ENCODE measurements at regions not wholly inside any gene's neighbourhood (a gene's known extent, or its start where the extent isn't known, plus 50 kb on each side); places are given as distances from the start of the nearest gene placed in this dataset.

- H3K9me3 ChIP-seq (ENCODE audit: control insufficient read depth, low read length) = no peaks in the 10 kb centered on the region
- DNase-seq = no peak
Observed at GRCh38 chr2:173754165-173754564, 211.0 kb downstream of the SP3 start.

GRCh38 chr2:173754837-173755236, 210.3 kb downstream of the SP3 start:
- Histone ChIP-seq H3K9me3 (ENCODE audit: control insufficient read depth, low read length) (no peaks in the 10 kb centered on the region), H3K27me3 (replicated peaks; ENCODE audit: control insufficient read depth, insufficient read depth, low read length, poor library complexity, severe bottlenecking) (no peaks in the 10 kb centered on the region), H3K4me1 (ENCODE audit: control insufficient read depth, insufficient read depth, low read length, poor library complexity, severe bottlenecking) (no peaks in the 10 kb centered on the region), H3K4me3 (ENCODE audit: insufficient read depth, low read depth, low read length, poor library complexity, severe bottlenecking) (no peak overlapping the region), H3K27ac (ENCODE audit: insufficient read depth, low read length, poor library complexity, severe bottlenecking) (no peak overlapping the region), H3K36me3 (ENCODE audit: control insufficient read depth, insufficient read depth, low read length) (no peaks in the 10 kb centered on the region)
- DNase-seq = no peak

More at GRCh38 chr2:173754165-173754564, 211.0 kb downstream of the SP3 start:
- Histone ChIP-seq H3K36me3 (ENCODE audit: control insufficient read depth, insufficient read depth, low read length) (no peaks in the 10 kb centered on the region), H3K27ac (ENCODE audit: insufficient read depth, low read length, poor library complexity, severe bottlenecking) (no peak overlapping the region), H3K27me3 (replicated peaks; ENCODE audit: control insufficient read depth, insufficient read depth, low read length, poor library complexity, severe bottlenecking) (no peaks in the 10 kb centered on the region), H3K4me1 (ENCODE audit: control insufficient read depth, insufficient read depth, low read length, poor library complexity, severe bottlenecking) (no peaks in the 10 kb centered on the region), H3K4me3 (ENCODE audit: insufficient read depth, low read depth, low read length, poor library complexity, severe bottlenecking) (no peak overlapping the region)

GRCh38 chr2:173755798-173756197, 209.4 kb downstream of the SP3 start:
- DNase-seq = no peak

GRCh38 chr2:173759959-173760358, 205.2 kb downstream of the SP3 start:
- no peaks in the 10 kb centered on the region for H3K9me3 ChIP-seq (ENCODE audit: control insufficient read depth, low read length)

More at GRCh38 chr2:173755798-173756197, 209.4 kb downstream of the SP3 start:
- H3K27me3 ChIP-seq (replicated peaks; ENCODE audit: control insufficient read depth, insufficient read depth, low read length, poor library complexity, severe bottlenecking) = no peaks in the 10 kb centered on the region
- no peak overlapping the region for H3K27ac ChIP-seq (ENCODE audit: insufficient read depth, low read length, poor library complexity, severe bottlenecking)
- no peak overlapping the region for H3K4me3 ChIP-seq (ENCODE audit: insufficient read depth, low read depth, low read length, poor library complexity, severe bottlenecking)
- H3K4me1 ChIP-seq (ENCODE audit: control insufficient read depth, insufficient read depth, low read length, poor library complexity, severe bottlenecking) = no peaks in the 10 kb centered on the region
- no peaks in the 10 kb centered on the region for H3K9me3 ChIP-seq (ENCODE audit: control insufficient read depth, low read length)
- H3K36me3 ChIP-seq (ENCODE audit: control insufficient read depth, insufficient read depth, low read length) = no peaks in the 10 kb centered on the region

GRCh38 chr2:173760553-173760952, 204.6 kb downstream of the SP3 start:
- Histone ChIP-seq H3K4me3 (ENCODE audit: insufficient read depth, low read depth, low read length, poor library complexity, severe bottlenecking) (no peak overlapping the region), H3K36me3 (ENCODE audit: control insufficient read depth, insufficient read depth, low read length) (no peaks in the 10 kb centered on the region), H3K9me3 (ENCODE audit: control insufficient read depth, low read length) (no peaks in the 10 kb centered on the region), H3K4me1 (ENCODE audit: control insufficient read depth, insufficient read depth, low read length, poor library complexity, severe bottlenecking) (no peaks in the 10 kb centered on the region), H3K27ac (ENCODE audit: insufficient read depth, low read length, poor library complexity, severe bottlenecking) (no peak overlapping the region), H3K27me3 (replicated peaks; ENCODE audit: control insufficient read depth, insufficient read depth, low read length, poor library complexity, severe bottlenecking) (no peaks in the 10 kb centered on the region)
- DNase-seq = no peak

More at GRCh38 chr2:173759959-173760358, 205.2 kb downstream of the SP3 start:
- no peak for DNase-seq
- no peaks in the 10 kb centered on the region for H3K27me3 ChIP-seq (replicated peaks; ENCODE audit: control insufficient read depth, insufficient read depth, low read length, poor library complexity, severe bottlenecking)
- no peaks in the 10 kb centered on the region for H3K4me1 ChIP-seq (ENCODE audit: control insufficient read depth, insufficient read depth, low read length, poor library complexity, severe bottlenecking)
- no peak overlapping the region for H3K27ac ChIP-seq (ENCODE audit: insufficient read depth, low read length, poor library complexity, severe bottlenecking)
- H3K4me3 ChIP-seq (ENCODE audit: insufficient read depth, low read depth, low read length, poor library complexity, severe bottlenecking) = no peak overlapping the region
- no peaks in the 10 kb centered on the region for H3K36me3 ChIP-seq (ENCODE audit: control insufficient read depth, insufficient read depth, low read length)

GRCh38 chr2:173761603-173762119, 203.5 kb downstream of the SP3 start:
- Histone ChIP-seq H3K4me3 (ENCODE audit: insufficient read depth, low read depth, low read length, poor library complexity, severe bottlenecking) (no peak overlapping the region), H3K4me1 (ENCODE audit: control insufficient read depth, insufficient read depth, low read length, poor library complexity, severe bottlenecking) (no peaks in the 10 kb centered on the region), H3K27me3 (replicated peaks; ENCODE audit: control insufficient read depth, insufficient read depth, low read length, poor library complexity, severe bottlenecking) (no peaks in the 10 kb centered on the region), H3K36me3 (ENCODE audit: control insufficient read depth, insufficient read depth, low read length) (no peaks in the 10 kb centered on the region), H3K27ac (ENCODE audit: insufficient read depth, low read length, poor library complexity, severe bottlenecking) (no peak overlapping the region), H3K9me3 (ENCODE audit: control insufficient read depth, low read length) (no peaks in the 10 kb centered on the region)
- no peak for DNase-seq

GRCh38 chr2:173762221-173762620, 203.0 kb downstream of the SP3 start:
- no peak for DNase-seq
- H3K4me1 ChIP-seq (ENCODE audit: control insufficient read depth, insufficient read depth, low read length, poor library complexity, severe bottlenecking) = no peaks in the 10 kb centered on the region
- H3K36me3 ChIP-seq (ENCODE audit: control insufficient read depth, insufficient read depth, low read length) = no peaks in the 10 kb centered on the region
- H3K27me3 ChIP-seq (replicated peaks; ENCODE audit: control insufficient read depth, insufficient read depth, low read length, poor library complexity, severe bottlenecking) = no peaks in the 10 kb centered on the region
- no peak overlapping the region for H3K4me3 ChIP-seq (ENCODE audit: insufficient read depth, low read depth, low read length, poor library complexity, severe bottlenecking)
- H3K9me3 ChIP-seq (ENCODE audit: control insufficient read depth, low read length) = no peaks in the 10 kb centered on the region
- H3K27ac ChIP-seq (ENCODE audit: insufficient read depth, low read length, poor library complexity, severe bottlenecking) = no peak overlapping the region

DNA sequence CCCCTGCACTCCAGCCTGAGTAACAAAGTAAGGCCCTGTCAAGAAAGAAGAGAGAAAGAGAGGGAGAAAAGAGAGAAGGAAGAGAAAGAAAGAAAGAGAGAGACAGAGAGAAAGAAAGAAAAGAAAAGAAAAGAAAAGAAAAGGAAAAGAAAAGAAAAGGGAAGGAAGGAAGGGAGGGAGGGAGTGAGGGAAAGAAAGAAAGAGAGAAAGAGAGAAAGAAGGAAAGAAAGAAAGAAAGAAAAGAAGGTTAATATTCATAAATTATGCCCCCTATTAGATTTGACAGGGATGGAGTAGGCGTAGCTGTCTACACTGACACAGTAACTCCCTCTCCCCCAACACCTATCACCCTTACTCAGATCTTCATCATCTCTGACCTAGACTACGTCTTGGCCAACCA, 202.3 kb downstream of the SP3 start:
- no peaks in the 10 kb centered on the region for H3K9me3 ChIP-seq (ENCODE audit: control insufficient read depth, low read length)
- H3K4me3 ChIP-seq (ENCODE audit: insufficient read depth, low read depth, low read length, poor library complexity, severe bottlenecking) = no peak overlapping the region
- H3K4me1 ChIP-seq (ENCODE audit: control insufficient read depth, insufficient read depth, low read length, poor library complexity, severe bottlenecking) = no peaks in the 10 kb centered on the region
- H3K27ac ChIP-seq (ENCODE audit: insufficient read depth, low read length, poor library complexity, severe bottlenecking) = no peak overlapping the region
- no peaks in the 10 kb centered on the region for H3K36me3 ChIP-seq (ENCODE audit: control insufficient read depth, insufficient read depth, low read length)
- no peaks in the 10 kb centered on the region for H3K27me3 ChIP-seq (replicated peaks; ENCODE audit: control insufficient read depth, insufficient read depth, low read length, poor library complexity, severe bottlenecking)
- no peak for DNase-seq

GRCh38 chr2:173763641-173764040, 201.5 kb downstream of the SP3 start:
- H3K9me3 ChIP-seq (ENCODE audit: control insufficient read depth, low read length) = no peaks in the 10 kb centered on the region
- DNase-seq = no peak
- no peak overlapping the region for H3K4me3 ChIP-seq (ENCODE audit: insufficient read depth, low read depth, low read length, poor library complexity, severe bottlenecking)
- H3K36me3 ChIP-seq (ENCODE audit: control insufficient read depth, insufficient read depth, low read length) = no peaks in the 10 kb centered on the region
- H3K4me1 ChIP-seq (ENCODE audit: control insufficient read depth, insufficient read depth, low read length, poor library complexity, severe bottlenecking) = no peaks in the 10 kb centered on the region
- no peak overlapping the region for H3K27ac ChIP-seq (ENCODE audit: insufficient read depth, low read length, poor library complexity, severe bottlenecking)
- H3K27me3 ChIP-seq (replicated peaks; ENCODE audit: control insufficient read depth, insufficient read depth, low read length, poor library complexity, severe bottlenecking) = no peaks in the 10 kb centered on the region

GRCh38 chr2:173764094-173764493, 201.1 kb downstream of the SP3 start:
- no peaks in the 10 kb centered on the region for H3K36me3 ChIP-seq (ENCODE audit: control insufficient read depth, insufficient read depth, low read length)
- no peaks in the 10 kb centered on the region for H3K27me3 ChIP-seq (replicated peaks; ENCODE audit: control insufficient read depth, insufficient read depth, low read length, poor library complexity, severe bottlenecking)
- H3K27ac ChIP-seq (ENCODE audit: insufficient read depth, low read length, poor library complexity, severe bottlenecking) = no peak overlapping the region
- no peak for DNase-seq
- H3K9me3 ChIP-seq (ENCODE audit: control insufficient read depth, low read length) = no peaks in the 10 kb centered on the region
- no peak overlapping the region for H3K4me3 ChIP-seq (ENCODE audit: insufficient read depth, low read depth, low read length, poor library complexity, severe bottlenecking)
- no peaks in the 10 kb centered on the region for H3K4me1 ChIP-seq (ENCODE audit: control insufficient read depth, insufficient read depth, low read length, poor library complexity, severe bottlenecking)
